ENCODE measurements at regions not wholly inside any gene's neighbourhood (a gene's known extent, or its start where the extent isn't known, plus 50 kb on each side); places are given as distances from the start of the nearest gene placed in this dataset.

GRCh38 chr3:24923570-24923969 is 428.9 kb upstream of the THRB start:
- CTCF ChIA-PET, result no interaction called here
- POLR2A ChIA-PET, result no interaction called here
- no peak for FAIRE-seq

GRCh38 chr3:24929521-24929920 is 434.9 kb upstream of the THRB start:
- no peak for FAIRE-seq
- no peak for DNase-seq (ENCODE audit: low read depth in 1 of 2, low spot score in 1 of 2)
- Histone ChIP-seq H3K4me2 (no peak overlapping the region), H3K27ac (no peak overlapping the region), H3K9me3 (no peaks in the 10 kb centered on the region), H3K4me3 (no peak overlapping the region), H3K4me1 (no peaks in the 10 kb centered on the region)
- CTCF ChIA-PET, result no interaction called here
- ATAC-seq, result no peak
- TF ChIP-seq BHLHE40 (IDR thresholded peaks at IDR 0.05; ENCODE audit: low read depth, low read length) (no peak), HMGXB4 (CRISPR knock-in tag; IDR thresholded peaks at IDR 0.05; ENCODE audit: borderline replicate concordance) (no peak)
- 50% methylated on average over 1 of the region's 1 CpG for WGBS (ENCODE audit: missing lambda C conversion rate)
- POLR2A ChIA-PET, result no interaction called here

More at GRCh38 chr3:24923570-24923969, 428.9 kb upstream of the THRB start:
- Histone ChIP-seq H3K4me1 (no peaks in the 10 kb centered on the region), H3K4me2 (no peak overlapping the region), H3K4me3 (no peak overlapping the region), H3K27ac (no peak overlapping the region), H3K9me3 (no peaks in the 10 kb centered on the region)
- TF ChIP-seq POLR2AphosphoS2 (conservative IDR thresholded peaks at IDR 0.05; ENCODE audit: low read length) (no peak), RNF2 (IDR thresholded peaks at IDR 0.05; ENCODE audit: borderline replicate concordance, low read depth) (no peak), HOXB5 (CRISPR knock-in tag; IDR thresholded peaks at IDR 0.05) (no peak), CHD2 (IDR thresholded peaks at IDR 0.05; ENCODE audit: low read length, partially characterized antibody) (no peak), NPAS2 (CRISPR knock-in tag; IDR thresholded peaks at IDR 0.05; ENCODE audit: borderline replicate concordance) (no peak), ATOH8 (CRISPR knock-in tag; IDR thresholded peaks at IDR 0.05; ENCODE audit: low read depth) (no peak), ELK1 (IDR thresholded peaks at IDR 0.05; ENCODE audit: low read depth, low read length) (no peak), MAZ (IDR thresholded peaks at IDR 0.05; ENCODE audit: borderline replicate concordance, low read depth, low read length) (no peak)
- no peak for ATAC-seq
- no peak for DNase-seq (ENCODE audit: low read depth in 1 of 2, low spot score in 1 of 2)
- 26% methylated on average over 2 of the region's 2 CpGs for WGBS (ENCODE audit: missing lambda C conversion rate)

GRCh38 chr3:24933401-24933800 is 438.8 kb upstream of the THRB start:
- FAIRE-seq (no peak), DNase-seq (ENCODE audit: low read depth in 1 of 2, low spot score in 1 of 2) (no peak), ATAC-seq (no peak)
- ChIA-PET POLR2A (no interaction called here), CTCF (no interaction called here)
- Histone ChIP-seq H3K4me3 (no peak overlapping the region), H3K4me2 (no peak overlapping the region), H3K9me3 (no peaks in the 10 kb centered on the region), H3K27ac (no peak overlapping the region), H3K4me1 (no peaks in the 10 kb centered on the region)
- WGBS (ENCODE audit: missing lambda C conversion rate), result 77% methylated on average over 3 of the region's 3 CpGs
- no peak for TF ChIP-seq CBX2 (IDR thresholded peaks at IDR 0.05; ENCODE audit: borderline replicate concordance, low read depth)
- no peak for TF ChIP-seq E2F6 (IDR thresholded peaks at IDR 0.05; ENCODE audit: borderline replicate concordance, low read depth)

GRCh38 chr3:24936574-24936973 is 441.9 kb upstream of the THRB start:
- ATAC-seq (no peak), FAIRE-seq (no peak), DNase-seq (ENCODE audit: low read depth in 1 of 2, low spot score in 1 of 2) (no peak)
- Histone ChIP-seq H3K4me2 (no peak overlapping the region), H3K27ac (no peak overlapping the region), H3K4me1 (no peaks in the 10 kb centered on the region), H3K4me3 (no peak overlapping the region), H3K9me3 (no peaks in the 10 kb centered on the region)
- TF ChIP-seq POLR2A (IDR thresholded peaks at IDR 0.05; ENCODE audit: low read length), result no peak
- no peak for TF ChIP-seq RARB (CRISPR knock-in tag; IDR thresholded peaks at IDR 0.05)
- no peak for TF ChIP-seq MAX (IDR thresholded peaks at IDR 0.05)
- TF ChIP-seq EHMT2 (IDR thresholded peaks at IDR 0.05; ENCODE audit: low read depth), result no peak
- no peak for TF ChIP-seq ZSCAN20 (CRISPR knock-in tag; IDR thresholded peaks at IDR 0.05)
- no peak for TF ChIP-seq CBX2 (IDR thresholded peaks at IDR 0.05; ENCODE audit: borderline replicate concordance, low read depth)
- no peak for TF ChIP-seq KDM5A (IDR thresholded peaks at IDR 0.05)
- no peak for TF ChIP-seq ZC3H11A (IDR thresholded peaks at IDR 0.05)
- no peak for TF ChIP-seq EHF (CRISPR knock-in tag; IDR thresholded peaks at IDR 0.05)
- TF ChIP-seq RAD21 (conservative IDR thresholded peaks at IDR 0.05 in 1 of 2, IDR thresholded peaks at IDR 0.05 in 1 of 2), result no peak
- no peak for TF ChIP-seq ELK1 (IDR thresholded peaks at IDR 0.05; ENCODE audit: low read depth, low read length)
- TF ChIP-seq HDAC2 (IDR thresholded peaks at IDR 0.05), result no peak
- TF ChIP-seq CHD2 (IDR thresholded peaks at IDR 0.05; ENCODE audit: low read length, partially characterized antibody), result no peak
- no peak for TF ChIP-seq FOSB (CRISPR knock-in tag; IDR thresholded peaks at IDR 0.05)
- TF ChIP-seq HOXB5 (CRISPR knock-in tag; IDR thresholded peaks at IDR 0.05), result no peak
- no peak for TF ChIP-seq HEYL (CRISPR knock-in tag; IDR thresholded peaks at IDR 0.05)
- no peak for TF ChIP-seq RFX5 (IDR thresholded peaks at IDR 0.05)
- TF ChIP-seq MYC (IDR thresholded peaks at IDR 0.05; ENCODE audit: borderline replicate concordance, low read length), result no peak
- TF ChIP-seq KDM1A (IDR thresholded peaks at IDR 0.05; ENCODE audit: low read depth), result no peak
- POLR2A ChIA-PET, result no interaction called here
- 40% methylated on average over 1 of the region's 1 CpG for WGBS (ENCODE audit: missing lambda C conversion rate)
- CTCF ChIA-PET, result no interaction called here
